ENCODE measurements at regions not wholly inside any gene's neighbourhood (a gene's known extent, or its start where the extent isn't known, plus 50 kb on each side); places are given as distances from the start of the nearest gene placed in this dataset.

DNA sequence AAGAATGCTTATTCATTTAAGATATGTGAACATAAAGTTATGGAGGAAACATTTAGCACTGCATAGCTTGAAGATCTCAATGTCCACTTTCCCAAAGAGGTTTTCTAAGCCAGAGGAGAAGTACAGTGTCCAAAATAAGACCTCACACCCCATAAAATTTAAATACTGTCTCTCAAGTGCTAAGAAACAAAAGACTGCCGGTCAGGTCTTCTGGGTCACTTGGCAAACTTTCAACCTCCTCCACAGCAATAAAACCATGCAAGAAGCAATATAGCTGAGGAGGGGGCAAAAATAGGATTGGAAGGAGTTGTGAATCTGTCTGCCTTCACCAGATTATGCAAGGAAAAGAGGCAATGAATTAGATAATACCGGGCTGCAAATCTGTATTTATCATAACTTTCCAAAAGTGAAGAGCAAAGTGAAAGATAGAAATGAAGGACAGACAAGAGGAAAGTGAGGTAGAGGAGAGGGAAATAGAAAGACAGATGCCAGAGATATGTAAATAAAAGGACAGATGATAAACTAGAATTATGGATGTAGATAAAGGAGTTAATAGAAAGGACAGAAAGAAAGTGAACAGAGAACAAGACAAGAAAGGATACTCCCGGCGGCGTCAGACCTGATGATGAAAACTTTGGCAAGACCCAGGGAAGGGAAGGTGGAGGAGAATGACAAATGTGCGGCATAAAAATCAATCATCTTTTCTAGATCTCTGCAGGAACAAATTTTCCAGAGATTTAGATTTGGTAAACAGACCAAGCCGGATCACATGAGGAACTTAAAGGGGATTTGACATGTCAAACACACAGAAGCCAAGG, 152.7 kb upstream of the FAM241A start:
- no peak overlapping the region for H3K27ac ChIP-seq
- no peak for TF ChIP-seq ZFX (IDR thresholded peaks at IDR 0.05; ENCODE audit: borderline replicate concordance)
- TF ChIP-seq, protein P1, sequence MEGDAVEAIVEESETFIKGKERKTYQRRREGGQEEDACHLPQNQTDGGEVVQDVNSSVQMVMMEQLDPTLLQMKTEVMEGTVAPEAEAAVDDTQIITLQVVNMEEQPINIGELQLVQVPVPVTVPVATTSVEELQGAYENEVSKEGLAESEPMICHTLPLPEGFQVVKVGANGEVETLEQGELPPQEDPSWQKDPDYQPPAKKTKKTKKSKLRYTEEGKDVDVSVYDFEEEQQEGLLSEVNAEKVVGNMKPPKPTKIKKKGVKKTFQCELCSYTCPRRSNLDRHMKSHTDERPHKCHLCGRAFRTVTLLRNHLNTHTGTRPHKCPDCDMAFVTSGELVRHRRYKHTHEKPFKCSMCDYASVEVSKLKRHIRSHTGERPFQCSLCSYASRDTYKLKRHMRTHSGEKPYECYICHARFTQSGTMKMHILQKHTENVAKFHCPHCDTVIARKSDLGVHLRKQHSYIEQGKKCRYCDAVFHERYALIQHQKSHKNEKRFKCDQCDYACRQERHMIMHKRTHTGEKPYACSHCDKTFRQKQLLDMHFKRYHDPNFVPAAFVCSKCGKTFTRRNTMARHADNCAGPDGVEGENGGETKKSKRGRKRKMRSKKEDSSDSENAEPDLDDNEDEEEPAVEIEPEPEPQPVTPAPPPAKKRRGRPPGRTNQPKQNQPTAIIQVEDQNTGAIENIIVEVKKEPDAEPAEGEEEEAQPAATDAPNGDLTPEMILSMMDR (IDR thresholded peaks at IDR 0.05) = no peak

DNA sequence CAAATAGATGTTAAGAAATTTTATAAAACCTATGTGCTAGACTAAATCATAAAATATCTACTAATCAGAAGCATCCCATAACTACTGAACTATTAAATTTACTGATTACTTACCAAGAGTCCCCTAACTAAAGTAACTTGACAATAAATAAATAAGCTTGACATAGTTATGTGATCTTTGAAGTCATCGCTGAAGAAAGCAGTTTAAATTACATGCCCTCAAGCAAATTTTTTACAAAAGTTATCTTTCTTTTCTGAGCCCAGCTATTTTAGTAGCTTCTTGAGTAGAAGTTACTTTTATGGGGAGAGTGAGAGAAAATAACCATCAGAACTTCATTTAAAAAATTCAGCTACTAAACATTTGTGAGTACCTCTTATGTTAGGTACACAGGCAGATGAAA, 150.9 kb upstream of the FAM241A start:
- TF ChIP-seq ZFX (IDR thresholded peaks at IDR 0.05; ENCODE audit: borderline replicate concordance) = no peak
- TF ChIP-seq, protein P1 (IDR thresholded peaks at IDR 0.05) = no peak
- no peak overlapping the region for H3K27ac ChIP-seq

DNA sequence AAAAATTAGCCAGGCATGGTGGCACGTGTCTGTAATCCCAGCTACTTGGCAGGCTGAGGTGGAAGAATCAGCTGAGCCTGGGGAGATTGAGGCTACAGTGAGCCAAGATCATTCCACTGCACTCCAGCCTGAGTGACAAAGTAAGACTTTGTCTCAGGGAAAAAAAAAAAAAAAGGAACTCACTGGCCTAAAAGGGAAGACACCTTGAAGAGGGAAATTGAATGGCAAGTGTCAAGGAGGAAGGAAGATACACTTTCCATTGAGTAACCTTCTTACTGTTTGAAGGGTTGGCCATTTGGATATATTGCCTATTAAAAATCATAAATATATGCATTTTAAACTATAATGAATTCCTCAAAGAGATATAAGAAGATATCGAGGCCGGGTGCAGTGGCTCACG, 147.5 kb upstream of the FAM241A start:
- H3K27ac ChIP-seq = no peak overlapping the region
- TF ChIP-seq, protein P1 (IDR thresholded peaks at IDR 0.05) = no peak
- no peak for TF ChIP-seq ZFX (IDR thresholded peaks at IDR 0.05; ENCODE audit: borderline replicate concordance)

DNA sequence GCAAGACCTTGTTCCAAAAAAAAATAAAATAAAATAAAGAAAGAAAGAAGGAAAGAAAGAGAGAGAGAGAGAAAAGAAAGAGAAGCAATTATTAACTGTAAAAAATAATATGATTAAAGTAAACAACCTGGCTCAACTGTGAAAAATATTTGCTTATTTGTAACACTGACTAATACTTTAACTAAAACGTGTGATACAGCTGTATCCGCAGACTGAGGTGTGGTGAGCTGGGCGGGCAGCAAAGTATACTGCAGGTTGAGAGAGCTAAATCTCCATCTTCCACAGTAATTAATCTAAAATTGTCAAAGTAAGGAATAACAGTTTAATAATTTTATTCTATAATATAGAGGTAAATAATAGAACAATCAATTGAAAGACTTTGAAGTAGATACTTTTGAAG, 145.5 kb upstream of the FAM241A start:
- TF ChIP-seq ZFX (IDR thresholded peaks at IDR 0.05; ENCODE audit: borderline replicate concordance) = no peak
- TF ChIP-seq, protein P1 (IDR thresholded peaks at IDR 0.05) = no peak
- H3K27ac ChIP-seq = no peak overlapping the region

DNA sequence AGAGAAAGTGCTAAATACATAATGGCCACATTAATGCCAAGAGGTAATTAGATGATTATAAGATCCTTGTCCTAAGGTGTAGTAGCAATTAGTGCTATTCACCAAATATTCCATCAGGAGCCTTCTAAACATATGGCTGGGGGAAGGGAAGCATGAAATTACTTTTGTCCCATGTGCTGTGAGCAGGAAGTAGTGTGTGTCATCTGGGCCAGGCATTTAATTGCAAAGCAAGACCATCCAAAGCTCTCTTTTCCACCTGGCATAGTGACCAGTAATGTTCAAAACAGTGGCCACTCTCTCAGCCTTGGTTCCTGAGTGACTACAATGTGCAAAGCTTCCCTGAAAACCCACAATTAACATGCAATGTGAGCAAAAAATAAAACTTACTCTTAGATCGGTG, 144.2 kb upstream of the FAM241A start:
- H3K27ac ChIP-seq = no peak overlapping the region
- no peak for TF ChIP-seq ZFX (IDR thresholded peaks at IDR 0.05; ENCODE audit: borderline replicate concordance)
- TF ChIP-seq, protein P1 (IDR thresholded peaks at IDR 0.05) = no peak

DNA sequence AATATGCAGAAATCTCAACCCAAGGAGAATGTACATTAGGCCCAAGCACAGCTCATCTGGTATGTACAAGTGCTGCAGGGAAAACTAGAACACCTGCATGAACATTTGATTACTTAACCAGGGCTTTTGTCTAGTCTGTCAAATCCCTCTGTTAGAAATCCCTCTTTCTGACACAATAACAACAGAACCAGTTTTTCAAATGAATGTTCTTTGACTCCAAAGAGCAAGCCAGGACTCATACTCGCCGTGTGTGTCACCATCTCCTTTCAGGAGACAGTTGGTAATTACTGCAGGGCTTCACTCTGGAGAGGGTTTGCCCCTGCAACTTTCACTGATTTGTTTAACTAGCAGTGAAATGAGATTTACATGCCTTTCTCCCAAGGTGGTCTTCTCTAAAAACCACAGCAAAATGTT, 143.0 kb upstream of the FAM241A start:
- H3K27ac ChIP-seq = no peak overlapping the region
- TF ChIP-seq ZFX (IDR thresholded peaks at IDR 0.05; ENCODE audit: borderline replicate concordance) = no peak
- TF ChIP-seq, protein P1 (IDR thresholded peaks at IDR 0.05) = no peak

DNA sequence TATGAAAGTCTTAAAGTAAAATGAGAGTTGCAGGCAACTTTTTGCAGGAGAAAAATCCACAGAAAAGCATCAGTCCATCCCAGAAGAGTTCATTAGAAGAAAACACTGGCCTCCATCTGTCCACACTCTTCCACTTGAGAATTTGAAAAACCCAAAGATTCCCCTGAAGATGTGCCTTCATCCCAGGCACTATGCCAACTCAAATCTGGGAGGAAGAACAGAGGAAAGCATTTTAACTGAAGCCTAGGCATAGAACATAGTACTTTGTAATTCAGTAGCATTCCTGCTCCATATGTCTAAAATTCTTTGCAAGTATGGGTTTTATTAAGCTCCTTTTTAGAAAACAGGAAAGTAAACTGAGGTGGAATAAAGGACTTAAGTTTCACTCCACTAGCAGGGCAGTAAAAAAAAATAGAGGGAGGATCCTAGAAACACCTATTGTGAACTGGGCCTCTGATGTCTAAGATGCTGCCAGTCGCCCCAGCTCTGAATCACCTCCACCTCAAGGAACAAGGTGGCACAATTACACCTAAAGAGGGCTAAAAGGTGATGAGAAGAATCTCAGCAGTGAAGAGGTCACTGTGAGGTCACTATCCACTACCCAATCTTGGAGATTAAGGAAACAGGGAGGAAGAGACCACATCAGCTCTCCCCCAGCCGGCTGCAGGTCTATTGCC, 141.9 kb upstream of the FAM241A start:
- no peak for TF ChIP-seq ZFX (IDR thresholded peaks at IDR 0.05; ENCODE audit: borderline replicate concordance)
- TF ChIP-seq, protein P1 (IDR thresholded peaks at IDR 0.05) = no peak
- H3K27ac ChIP-seq = no peak overlapping the region
